ENCODE measurements at regions not wholly inside any gene's neighbourhood (a gene's known extent, or its start where the extent isn't known, plus 50 kb on each side); places are given as distances from the start of the nearest gene placed in this dataset.
"Not testable (repeated sequence)": the region's sequence is repeated elsewhere in the genome, so short reads cannot be mapped to it uniquely, and the experiment has no call there.

GRCh38 chr17:20842012-20842411 is 200.8 kb downstream of the USP22 start:
- not testable (repeated sequence) for DNase-seq (ENCODE audit: low read depth in 2 of 2)

GRCh38 chr17:20843261-20843660 is 199.6 kb downstream of the USP22 start:
- not testable (repeated sequence) for DNase-seq (ENCODE audit: low read depth in 2 of 2)

- not testable (repeated sequence) for DNase-seq (ENCODE audit: low read depth in 2 of 2)
Observed at GRCh38 chr17:20843799-20844553, 198.8 kb downstream of the USP22 start.

GRCh38 chr17:20848869-20849443 is 193.9 kb downstream of the USP22 start:
- not testable (repeated sequence) for DNase-seq (ENCODE audit: low read depth in 2 of 2)

GRCh38 chr17:20851591-20852238 is 191.1 kb downstream of the USP22 start:
- not testable (repeated sequence) for DNase-seq (ENCODE audit: low read depth in 2 of 2)

GRCh38 chr17:20852239-20852989 is 190.4 kb downstream of the USP22 start:
- DNase-seq (ENCODE audit: low read depth in 2 of 2) = no peak

GRCh38 chr17:20852990-20853370 is 189.8 kb downstream of the USP22 start:
- no peak for DNase-seq (ENCODE audit: low read depth in 2 of 2)

GRCh38 chr17:20855910-20856470 is 186.8 kb downstream of the USP22 start:
- DNase-seq (ENCODE audit: low read depth in 2 of 2) = not testable (repeated sequence)

GRCh38 chr17:20866444-20867209 is 176.2 kb downstream of the USP22 start:
- DNase-seq (ENCODE audit: low read depth in 2 of 2) = not testable (repeated sequence)

GRCh38 chr17:20867436-20867937 is 175.3 kb downstream of the USP22 start:
- DNase-seq (ENCODE audit: low read depth in 2 of 2) = not testable (repeated sequence)

- not testable (repeated sequence) for DNase-seq (ENCODE audit: low read depth in 2 of 2)
Observed at GRCh38 chr17:20867938-20868661, 174.7 kb downstream of the USP22 start.

- not testable (repeated sequence) for DNase-seq (ENCODE audit: low read depth in 2 of 2)
Observed at GRCh38 chr17:20868662-20869007, 174.2 kb downstream of the USP22 start.

- DNase-seq (ENCODE audit: low read depth in 2 of 2) = not testable (repeated sequence)
Observed at GRCh38 chr17:20873173-20873572, 169.6 kb downstream of the USP22 start.

- DNase-seq (ENCODE audit: low read depth in 2 of 2) = not testable (repeated sequence)
Observed at GRCh38 chr17:20873688-20874328, 169.0 kb downstream of the USP22 start.

- DNase-seq (ENCODE audit: low read depth in 2 of 2) = not testable (repeated sequence)
Observed at GRCh38 chr17:20877384-20877783, 165.4 kb downstream of the USP22 start.

- no peak for DNase-seq (ENCODE audit: low read depth in 2 of 2)
Observed at GRCh38 chr17:20890338-20890737, 152.5 kb downstream of the USP22 start.

- not testable (repeated sequence) for DNase-seq (ENCODE audit: low read depth in 2 of 2)
Observed at GRCh38 chr17:20895426-20895825, 147.4 kb downstream of the USP22 start.

GRCh38 chr17:20896153-20896649 is 146.6 kb downstream of the USP22 start:
- no peak for DNase-seq (ENCODE audit: low read depth in 2 of 2)

- DNase-seq (ENCODE audit: low read depth in 2 of 2) = not testable (repeated sequence)
Observed at GRCh38 chr17:20898726-20899125, 144.1 kb downstream of the USP22 start.

Data from activated CD8-positive, alpha-beta memory T cell treated with anti-CD3 and anti-CD28 coated beads for 4 hours (primary cell).